HEK293 (cell line): ENCODE measurements at regions not wholly inside any gene's neighbourhood (a gene's known extent, or its start where the extent isn't known, plus 50 kb on each side); places are given as distances from the start of the nearest gene placed in this dataset.

Source experiments
- CTCF ChIA-PET: fragments of 350-600 bp; formaldehyde crosslinking; extraction: SDS; loops from one replicate; lab custom pipeline; 2021; ENCODE audit warnings: antibody characterized with exemption; lab: Yijun Ruan, JAX
- POLR2A ChIA-PET: fragments of 300-600 bp; formaldehyde crosslinking; extraction: SDS; loops from one replicate; lab custom pipeline; 2020; ENCODE audit warnings: antibody characterized with exemption, inconsistent platforms; lab: Yijun Ruan, JAX
- H3K27ac ChIP-seq: fragments of 200-500 bp; sonication (Bioruptor generic); 2 replicates; pipeline ENCODE4 v1.5.1; 2014; ENCODE audit warnings: low read depth, low read length, control low read depth, inconsistent platforms; ENCODE audit errors: extremely low read depth
- H3K36me3 ChIP-seq, 2 experiments: fragments of 200-500 bp in 1 of 2; sonication (Bioruptor generic) in 1 of 2; 1 replicate in 1 of 2; 2 replicates in 1 of 2; pipeline ENCODE4 v1.5.1; 2014 to 2017; ENCODE audit warnings: inconsistent platforms in 2 of 2, low read length in 2 of 2; ENCODE audit not compliant: control insufficient read depth in 2 of 2, insufficient read depth in 1 of 2
- H3K4me1 ChIP-seq: fragments of 200-500 bp; sonication (Bioruptor generic); 2 replicates; pipeline ENCODE4 v1.5.1; 2014; ENCODE audit warnings: mild to moderate bottlenecking, low read length, inconsistent platforms; ENCODE audit not compliant: control insufficient read depth, insufficient read depth
- H3K4me3 ChIP-seq: 2 replicates; pipeline ENCODE4 v1.5.1; 2011; ENCODE audit warnings: low read depth, mild to moderate bottlenecking, control low read depth, low read length, moderate library complexity
- H3K9me3 ChIP-seq: fragments of 200-500 bp; sonication (Bioruptor generic); 2 replicates; pipeline ENCODE4 v1.5.1; 2014; ENCODE audit warnings: low read depth, low read length, inconsistent platforms; ENCODE audit not compliant: control insufficient read depth, insufficient read depth
- FEZF1 ChIP-seq: fragments of 450-650 bp; formaldehyde crosslinking; IDR thresholded peaks from 2 replicates; pipeline ENCODE4 v1.5.1; 2016; ENCODE audit warnings: missing biosample characterization, missing genetic modification characterization
- GLI4 ChIP-seq: fragments of 450-650 bp; formaldehyde crosslinking; IDR thresholded peaks from 2 replicates; pipeline ENCODE4 v1.5.1; 2016; ENCODE audit warnings: missing biosample characterization, missing genetic modification characterization
- GLIS2 ChIP-seq: fragments of 450-650 bp; formaldehyde crosslinking; IDR thresholded peaks from 2 replicates; pipeline ENCODE4 v1.5.1; 2016; ENCODE audit warnings: missing biosample characterization, missing genetic modification characterization
- KLF16 ChIP-seq: fragments of 450-650 bp; formaldehyde crosslinking; IDR thresholded peaks from 2 replicates; pipeline ENCODE4 v1.5.1; 2017; ENCODE audit warnings: missing biosample characterization, missing genetic modification characterization
- OVOL3 ChIP-seq: fragments of 450-650 bp; formaldehyde crosslinking; IDR thresholded peaks from 2 replicates; pipeline ENCODE4 v1.5.1; 2016; ENCODE audit warnings: missing biosample characterization, missing genetic modification characterization
- ZBTB1 ChIP-seq: fragments of 450-650 bp; formaldehyde crosslinking; IDR thresholded peaks from 2 replicates; pipeline ENCODE4 v1.5.1; 2016; ENCODE audit warnings: missing biosample characterization, missing genetic modification characterization
- ZNF10 ChIP-seq: fragments of 450-650 bp; formaldehyde crosslinking; IDR thresholded peaks from 2 replicates; pipeline ENCODE4 v1.5.1; 2017; ENCODE audit warnings: missing biosample characterization, missing genetic modification characterization
- ZNF133 ChIP-seq: fragments of 450-650 bp; formaldehyde crosslinking; IDR thresholded peaks from 2 replicates; pipeline ENCODE4 v1.5.1; 2016; ENCODE audit warnings: missing biosample characterization, missing genetic modification characterization
- ZNF148 ChIP-seq: fragments of 450-650 bp; formaldehyde crosslinking; IDR thresholded peaks from 2 replicates; pipeline ENCODE4 v1.5.0; 2017; ENCODE audit warnings: missing biosample characterization, missing genetic modification characterization, borderline replicate concordance
- ZNF169 ChIP-seq: fragments of 450-650 bp; formaldehyde crosslinking; IDR thresholded peaks from 2 replicates; pipeline ENCODE4 v1.5.1; 2016; ENCODE audit warnings: missing biosample characterization, missing genetic modification characterization
- ZNF2 ChIP-seq: fragments of 450-650 bp; formaldehyde crosslinking; IDR thresholded peaks from 2 replicates; pipeline ENCODE4 v1.5.1; 2016; ENCODE audit warnings: missing biosample characterization, missing genetic modification characterization
- ZNF292 ChIP-seq: fragments of 450-650 bp; formaldehyde crosslinking; IDR thresholded peaks from 2 replicates; pipeline ENCODE4 v1.5.1; 2016; ENCODE audit warnings: low read depth, missing biosample characterization, missing genetic modification characterization, borderline replicate concordance
- ZNF354C ChIP-seq: fragments of 450-650 bp; formaldehyde crosslinking; IDR thresholded peaks from 2 replicates; pipeline ENCODE4 v1.5.1; 2016; ENCODE audit warnings: missing biosample characterization, missing genetic modification characterization, low read depth, borderline replicate concordance
- ZNF48 ChIP-seq: fragments of 450-650 bp; formaldehyde crosslinking; IDR thresholded peaks from 2 replicates; pipeline ENCODE4 v1.5.1; 2016; ENCODE audit warnings: missing biosample characterization, missing genetic modification characterization
- ZNF544 ChIP-seq: fragments of 450-650 bp; formaldehyde crosslinking; IDR thresholded peaks from 2 replicates; pipeline ENCODE4 v1.5.0; 2017; ENCODE audit warnings: missing biosample characterization, missing genetic modification characterization
- ZNF549 ChIP-seq: fragments of 450-650 bp; IDR thresholded peaks from 2 replicates; pipeline ENCODE4 v1.5.1; 2018; ENCODE audit warnings: missing biosample characterization, missing genetic modification characterization, mild to moderate bottlenecking, inconsistent platforms, moderate library complexity
- ZNF621 ChIP-seq: fragments of 450-650 bp; formaldehyde crosslinking; IDR thresholded peaks from 2 replicates; pipeline ENCODE4 v1.5.1; 2017; ENCODE audit warnings: missing biosample characterization, missing genetic modification characterization
- ZNF670 ChIP-seq: fragments of 450-650 bp; formaldehyde crosslinking; IDR thresholded peaks from 2 replicates; pipeline ENCODE4 v1.5.1; 2016; ENCODE audit warnings: missing biosample characterization, missing genetic modification characterization, low read depth
- ZNF677 ChIP-seq: fragments of 450-650 bp; IDR thresholded peaks from 2 replicates; pipeline ENCODE4 v1.5.0; 2018; ENCODE audit warnings: missing biosample characterization, mild to moderate bottlenecking, missing genetic modification characterization, moderate library complexity
- ZNF830 ChIP-seq: fragments of 450-650 bp; IDR thresholded peaks from 2 replicates; pipeline ENCODE4 v1.5.0; 2018; ENCODE audit warnings: missing biosample characterization, missing genetic modification characterization, low read depth, mild to moderate bottlenecking, moderate library complexity
- ZSCAN16 ChIP-seq: fragments of 450-650 bp; formaldehyde crosslinking; IDR thresholded peaks from 2 replicates; pipeline ENCODE4 v1.5.1; 2016; ENCODE audit warnings: missing biosample characterization, missing genetic modification characterization
- ZSCAN30 ChIP-seq: fragments of 450-650 bp; IDR thresholded peaks from 2 replicates; pipeline ENCODE4 v1.5.1; 2018; ENCODE audit warnings: missing biosample characterization, mild to moderate bottlenecking, missing genetic modification characterization, moderate library complexity
- TF ChIP-seq, protein P1 (sequence below): fragments of 450-650 bp; formaldehyde crosslinking; IDR thresholded peaks from 2 replicates; pipeline ENCODE4 v1.5.1; 2017; ENCODE audit warnings: missing biosample characterization, missing genetic modification characterization
- TF ChIP-seq, protein P2 (sequence below): fragments of 450-650 bp; formaldehyde crosslinking; IDR thresholded peaks from 2 replicates; pipeline ENCODE4 v1.5.1; 2016; ENCODE audit warnings: missing biosample characterization, missing genetic modification characterization

DNA sequence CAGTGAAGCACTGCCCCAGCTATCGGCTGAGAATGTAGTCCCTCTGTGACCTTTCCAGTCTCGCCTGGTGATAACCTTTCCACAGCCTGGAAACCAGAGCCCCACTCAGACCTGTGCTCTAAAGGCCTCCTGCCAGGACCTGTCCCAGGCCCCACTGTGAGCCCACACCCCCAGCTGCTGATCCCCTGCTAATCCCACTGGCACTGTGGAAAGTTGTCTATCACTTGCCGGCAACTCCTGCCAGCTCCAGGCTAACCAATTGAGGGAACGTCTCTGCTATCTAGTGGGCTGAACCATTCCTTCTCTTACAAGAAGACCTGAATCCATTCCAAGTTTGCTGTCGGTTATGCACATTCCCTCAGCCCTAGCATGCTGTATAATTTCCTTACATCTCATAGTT lies 328.2 kb downstream of the FAM181B start:
- Histone ChIP-seq H3K4me1 (no peaks in the 10 kb centered on the region), H3K9me3 (no peaks in the 10 kb centered on the region), H3K27ac (no peak overlapping the region), H3K36me3 (no peaks in the 10 kb centered on the region), H3K4me3 (no peak overlapping the region)
- ChIA-PET POLR2A (no interaction called here), CTCF (no interaction called here)
- TF ChIP-seq, protein P1, sequence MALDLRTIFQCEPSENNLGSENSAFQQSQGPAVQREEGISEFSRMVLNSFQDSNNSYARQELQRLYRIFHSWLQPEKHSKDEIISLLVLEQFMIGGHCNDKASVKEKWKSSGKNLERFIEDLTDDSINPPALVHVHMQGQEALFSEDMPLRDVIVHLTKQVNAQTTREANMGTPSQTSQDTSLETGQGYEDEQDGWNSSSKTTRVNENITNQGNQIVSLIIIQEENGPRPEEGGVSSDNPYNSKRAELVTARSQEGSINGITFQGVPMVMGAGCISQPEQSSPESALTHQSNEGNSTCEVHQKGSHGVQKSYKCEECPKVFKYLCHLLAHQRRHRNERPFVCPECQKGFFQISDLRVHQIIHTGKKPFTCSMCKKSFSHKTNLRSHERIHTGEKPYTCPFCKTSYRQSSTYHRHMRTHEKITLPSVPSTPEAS (tag by site-specific recombination) = no peak
- no peak for TF ChIP-seq ZNF169 (tag by site-specific recombination)

GRCh38 chr11:82404981-82405380 lies 328.7 kb downstream of the FAM181B start:
- no peaks in the 10 kb centered on the region for H3K36me3 ChIP-seq
- CTCF ChIA-PET = no interaction called here
- H3K4me3 ChIP-seq = no peak overlapping the region
- no peaks in the 10 kb centered on the region for H3K9me3 ChIP-seq
- no peak for TF ChIP-seq ZNF354C (tag by site-specific recombination)
- TF ChIP-seq, all 188 proteins: peak for 0
- Histone ChIP-seq H3K4me1 (no peaks in the 10 kb centered on the region), H3K27ac (no peak overlapping the region)
- POLR2A ChIA-PET = no interaction called here

DNA sequence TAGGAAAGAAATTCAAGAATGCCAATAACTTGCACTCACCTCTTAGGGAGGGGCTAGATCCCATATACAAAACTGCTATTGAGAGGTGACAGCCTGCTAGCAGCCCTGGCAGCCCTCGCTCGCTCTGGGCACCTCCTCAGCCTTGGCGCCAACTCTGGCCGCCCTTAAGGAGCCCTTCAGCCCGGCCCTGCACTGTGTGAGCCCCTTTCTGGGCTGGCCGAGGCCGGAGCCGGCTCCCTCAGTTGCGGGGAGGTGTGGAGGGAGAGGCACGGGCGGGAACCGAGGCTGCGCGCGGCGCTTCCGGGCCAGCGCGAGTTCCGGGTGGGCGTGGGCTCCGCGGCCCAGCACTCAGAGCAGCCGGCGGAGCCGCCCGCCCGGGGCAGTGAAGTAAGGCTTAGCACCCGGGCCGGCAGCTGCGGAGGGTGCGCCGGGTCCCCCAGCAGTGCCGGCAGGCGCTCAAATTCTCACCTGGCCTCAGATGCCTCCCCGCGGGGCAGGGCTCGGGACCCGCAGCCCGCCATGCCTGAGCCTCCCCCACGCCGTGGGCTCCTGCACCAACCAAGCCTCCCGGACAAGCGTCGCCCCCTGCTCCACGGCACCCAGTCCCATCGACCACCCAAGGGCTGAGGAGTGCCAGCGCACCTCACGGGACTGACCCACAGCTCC lies 329.9 kb downstream of the FAM181B start:
- Histone ChIP-seq H3K9me3 (no peaks in the 10 kb centered on the region), H3K36me3 (no peaks in the 10 kb centered on the region), H3K4me3 (no peak overlapping the region), H3K27ac (no peak overlapping the region), H3K4me1 (no peaks in the 10 kb centered on the region)
- ChIA-PET POLR2A (no interaction called here), CTCF (no interaction called here)
- no peak for TF ChIP-seq ZNF133 (tag by site-specific recombination)
- TF ChIP-seq ZNF677 (tag by site-specific recombination) = no peak

DNA sequence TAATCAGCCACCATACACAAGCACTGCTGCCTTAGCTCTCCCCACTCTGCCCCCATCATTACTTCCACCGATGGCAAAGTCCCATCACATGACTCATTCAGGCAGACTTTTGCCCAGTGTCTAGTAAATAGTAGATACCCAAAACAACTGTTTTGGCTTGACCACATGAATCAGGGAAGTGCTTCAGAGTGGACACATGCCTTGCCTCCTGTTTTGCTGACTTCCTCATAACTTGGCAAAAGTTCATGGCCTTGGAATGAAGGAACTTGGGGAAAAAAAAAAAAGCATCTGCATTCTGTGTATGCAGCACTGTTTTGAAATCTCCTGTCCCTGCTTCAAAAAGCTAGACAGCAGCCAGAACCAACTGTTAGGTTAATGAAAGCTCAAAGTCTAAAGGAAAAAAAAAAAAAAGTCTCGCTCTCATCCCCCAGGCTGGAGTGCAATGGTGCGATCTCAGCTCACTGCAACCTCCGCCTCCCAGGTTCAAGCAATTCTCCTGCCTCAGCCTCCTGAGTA lies 335.3 kb downstream of the FAM181B start:
- no peaks in the 10 kb centered on the region for H3K9me3 ChIP-seq
- no peak overlapping the region for H3K4me3 ChIP-seq
- ChIA-PET CTCF (interaction anchor here (0.6 kb wide), 1 partner anchor 75 kb away, joined by 3 read pairs; no protein-coding TSS in a partner anchor), POLR2A (no interaction called here)
- H3K36me3 ChIP-seq = no peaks in the 10 kb centered on the region
- no peak overlapping the region for H3K27ac ChIP-seq
- no peaks in the 10 kb centered on the region for H3K4me1 ChIP-seq
- no peak for TF ChIP-seq ZNF544 (tag by site-specific recombination)
- TF ChIP-seq ZNF830 (tag by site-specific recombination) = no peak
- no peak for TF ChIP-seq ZNF621 (tag by site-specific recombination)
- TF ChIP-seq KLF16 (tag by site-specific recombination) = no peak
- no peak for TF ChIP-seq ZNF670 (tag by site-specific recombination)
- no peak for TF ChIP-seq ZNF292 (tag by site-specific recombination)
- no peak for TF ChIP-seq ZNF148 (tag by site-specific recombination)
- TF ChIP-seq OVOL3 (tag by site-specific recombination) = no peak
- TF ChIP-seq FEZF1 (tag by site-specific recombination) = no peak
- TF ChIP-seq ZNF549 (tag by site-specific recombination) = no peak
- TF ChIP-seq ZNF2 = no peak
- TF ChIP-seq, protein P2, sequence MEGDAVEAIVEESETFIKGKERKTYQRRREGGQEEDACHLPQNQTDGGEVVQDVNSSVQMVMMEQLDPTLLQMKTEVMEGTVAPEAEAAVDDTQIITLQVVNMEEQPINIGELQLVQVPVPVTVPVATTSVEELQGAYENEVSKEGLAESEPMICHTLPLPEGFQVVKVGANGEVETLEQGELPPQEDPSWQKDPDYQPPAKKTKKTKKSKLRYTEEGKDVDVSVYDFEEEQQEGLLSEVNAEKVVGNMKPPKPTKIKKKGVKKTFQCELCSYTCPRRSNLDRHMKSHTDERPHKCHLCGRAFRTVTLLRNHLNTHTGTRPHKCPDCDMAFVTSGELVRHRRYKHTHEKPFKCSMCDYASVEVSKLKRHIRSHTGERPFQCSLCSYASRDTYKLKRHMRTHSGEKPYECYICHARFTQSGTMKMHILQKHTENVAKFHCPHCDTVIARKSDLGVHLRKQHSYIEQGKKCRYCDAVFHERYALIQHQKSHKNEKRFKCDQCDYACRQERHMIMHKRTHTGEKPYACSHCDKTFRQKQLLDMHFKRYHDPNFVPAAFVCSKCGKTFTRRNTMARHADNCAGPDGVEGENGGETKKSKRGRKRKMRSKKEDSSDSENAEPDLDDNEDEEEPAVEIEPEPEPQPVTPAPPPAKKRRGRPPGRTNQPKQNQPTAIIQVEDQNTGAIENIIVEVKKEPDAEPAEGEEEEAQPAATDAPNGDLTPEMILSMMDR (tag by site-specific recombination) = no peak
- no peak for TF ChIP-seq ZSCAN30 (tag by site-specific recombination)
- no peak for TF ChIP-seq ZNF10 (tag by site-specific recombination)
- TF ChIP-seq ZSCAN16 (tag by site-specific recombination) = no peak
- no peak for TF ChIP-seq GLI4 (tag by site-specific recombination)
- TF ChIP-seq ZBTB1 (tag by site-specific recombination) = no peak
- no peak for TF ChIP-seq GLIS2 (tag by site-specific recombination)
- no peak for TF ChIP-seq ZNF48 (tag by site-specific recombination)
